Astrocyte of the spinal cord (primary cell): ENCODE measurements at regions not wholly inside any gene's neighbourhood (a gene's known extent, or its start where the extent isn't known, plus 50 kb on each side); places are given as distances from the start of the nearest gene placed in this dataset.

ENCODE experiments used
- DNase-seq: peaks from one replicate; pipeline ENCODE4 v3.0.0; 2011; ENCODE audit warnings: low read depth, low spot score
- H3K4me3 ChIP-seq: 2 replicates; pipeline ENCODE4 v1.5.1; 2011; ENCODE audit warnings: low read depth, mild to moderate bottlenecking, low read length, moderate library complexity
- CTCF ChIP-seq: IDR thresholded peaks from 2 replicates; pipeline ENCODE4 v1.5.1; 2012; ENCODE audit warnings: low read depth, mild to moderate bottlenecking, low read length, inconsistent platforms
- in situ Hi-C: cut with HindIII; loops from 2 replicates; pipeline ENCODE4 v1.10.0; 2017; ENCODE audit warnings: low sequenced_read_pairs

GRCh38 chr7:25522727-25523126, 294.4 kb upstream of the NPVF start:
- in situ Hi-C loops = no loop called here
- no peak for DNase-seq
- TF ChIP-seq CTCF = no peak
- no peak overlapping the region for H3K4me3 ChIP-seq

- in situ Hi-C loops = no loop called here
- DNase-seq = no peak
- no peak for TF ChIP-seq CTCF
- H3K4me3 ChIP-seq = no peak overlapping the region
These were observed 299.4 kb upstream of the NPVF start for GRCh38 chr7:25527665-25528170.

- in situ Hi-C loops = no loop called here
- no peak for DNase-seq
- TF ChIP-seq CTCF = no peak
These were observed 301.0 kb upstream of the NPVF start for GRCh38 chr7:25529320-25529719.

GRCh38 chr7:25536851-25537250, 308.6 kb upstream of the NPVF start:
- no peak for DNase-seq
- TF ChIP-seq CTCF = no peak
- in situ Hi-C loops = no loop called here

More at GRCh38 chr7:25529320-25529719, 301.0 kb upstream of the NPVF start:
- no peak overlapping the region for H3K4me3 ChIP-seq

GRCh38 chr7:25537662-25538375, 309.5 kb upstream of the NPVF start:
- no peak overlapping the region for H3K4me3 ChIP-seq
- TF ChIP-seq CTCF = no peak
- in situ Hi-C loops = no loop called here
- DNase-seq = no peak

More at GRCh38 chr7:25536851-25537250, 308.6 kb upstream of the NPVF start:
- H3K4me3 ChIP-seq = no peak overlapping the region

GRCh38 chr7:25541094-25541821, 313.0 kb upstream of the NPVF start:
- no peak for TF ChIP-seq CTCF
- DNase-seq = no peak
- H3K4me3 ChIP-seq = no peak overlapping the region
- in situ Hi-C loops = no loop called here
